NT2/D1 (cell line): ENCODE measurements at regions not wholly inside any gene's neighbourhood (a gene's known extent, or its start where the extent isn't known, plus 50 kb on each side); places are given as distances from the start of the nearest gene placed in this dataset.

ENCODE experiments used
- DNase-seq: peaks from one replicate; pipeline ENCODE4 v3.0.0-alpha.2; 2011; ENCODE audit warnings: low read depth, low spot score
- H3K27me3 ChIP-seq: 2 replicates; pipeline ENCODE4 v1.6.0; 2011; ENCODE audit warnings: mild to moderate bottlenecking; ENCODE audit not compliant: insufficient read length, insufficient read depth
- H3K36me3 ChIP-seq: 2 replicates; pipeline ENCODE4 v1.6.1; 2011; ENCODE audit warnings: mild to moderate bottlenecking, low read length, mixed read lengths; ENCODE audit not compliant: insufficient read depth, insufficient read length
- H3K4me1 ChIP-seq: 2 replicates; pipeline ENCODE4 v1.5.1; 2011; ENCODE audit not compliant: insufficient read depth, insufficient read length
- H3K4me3 ChIP-seq: 2 replicates; pipeline ENCODE4 v1.5.1; 2011; ENCODE audit warnings: low read depth; ENCODE audit not compliant: insufficient read length
- H3K9ac ChIP-seq: 2 replicates; pipeline ENCODE4 v1.6.0; 2011; ENCODE audit warnings: low read depth; ENCODE audit not compliant: insufficient read length
- H3K9me3 ChIP-seq: 2 replicates; pipeline ENCODE4 v1.5.1; 2011; ENCODE audit warnings: mild to moderate bottlenecking, low read length; ENCODE audit not compliant: insufficient read depth
- SUZ12 ChIP-seq: IDR thresholded peaks from 2 replicates; pipeline ENCODE4 v1.6.1; 2011; ENCODE audit not compliant: insufficient read length, insufficient read depth; ENCODE audit errors: extremely low read depth
- YY1 ChIP-seq: IDR thresholded peaks from 2 replicates; pipeline ENCODE4 v1.6.1; 2011; ENCODE audit not compliant: insufficient read length, insufficient read depth
- ZNF274 ChIP-seq: IDR thresholded peaks from 2 replicates; pipeline ENCODE4 v1.6.1; 2011; ENCODE audit warnings: mild to moderate bottlenecking, low read depth, low read length

DNA sequence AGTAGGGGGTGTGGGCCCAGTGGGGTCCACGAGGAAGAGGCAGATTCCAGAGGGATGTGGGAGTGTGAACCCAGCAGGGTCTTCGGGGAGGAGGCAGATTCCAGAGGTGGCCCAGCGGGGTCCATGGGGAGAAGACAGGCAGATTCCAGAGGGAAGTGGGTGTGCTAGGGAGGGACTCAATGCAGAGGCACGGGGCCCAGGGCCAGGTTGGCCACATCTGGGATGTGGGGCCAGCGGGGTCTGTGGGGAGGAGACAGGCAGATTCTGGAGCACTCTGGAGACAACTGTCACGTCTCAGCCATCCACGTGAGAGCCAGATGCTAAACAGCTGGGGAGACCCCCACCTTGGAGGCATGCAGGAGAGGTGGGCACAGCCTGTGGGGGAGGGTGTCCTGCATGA lies 582.6 kb downstream of the TBC1D22A start:
- no peaks in the 10 kb centered on the region for H3K36me3 ChIP-seq
- TF ChIP-seq SUZ12 (no peak), ZNF274 (no peak), YY1 (no peak)
- no peak overlapping the region for H3K9ac ChIP-seq
- H3K9me3 ChIP-seq: no peaks in the 10 kb centered on the region
- no peak for DNase-seq
- H3K4me1 ChIP-seq: no peaks in the 10 kb centered on the region
- no peak overlapping the region for H3K4me3 ChIP-seq
- peaks cover 3% of the 10 kb centered on the region for H3K27me3 ChIP-seq

DNA sequence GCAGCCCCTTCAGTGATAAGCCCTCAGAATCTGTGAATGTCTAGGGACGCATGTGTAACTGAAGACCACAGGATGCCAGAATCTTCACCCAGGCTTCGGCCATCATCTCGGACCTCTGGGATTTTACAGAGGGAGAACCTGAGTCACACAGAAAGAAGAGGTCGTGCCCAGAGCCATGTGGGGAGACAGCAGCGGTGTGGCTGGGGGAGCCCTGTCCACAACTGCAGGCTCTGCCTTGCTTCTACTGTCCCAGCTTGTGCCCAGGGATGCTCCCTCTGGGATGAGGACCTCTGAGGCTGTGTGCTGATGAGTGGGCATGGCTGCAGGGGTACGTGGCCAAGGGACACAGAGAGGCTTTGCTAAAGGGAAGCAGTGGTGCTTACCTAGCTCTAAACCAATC lies 582.0 kb downstream of the TBC1D22A start:
- no peak overlapping the region for H3K9ac ChIP-seq
- H3K36me3 ChIP-seq: no peaks in the 10 kb centered on the region
- no peaks in the 10 kb centered on the region for H3K9me3 ChIP-seq
- no peaks in the 10 kb centered on the region for H3K4me1 ChIP-seq
- DNase-seq: no peak
- no peak for TF ChIP-seq SUZ12
- no peak for TF ChIP-seq ZNF274
- no peak for TF ChIP-seq YY1
- H3K4me3 ChIP-seq: no peak overlapping the region
- peaks cover 3% of the 10 kb centered on the region for H3K27me3 ChIP-seq

DNA sequence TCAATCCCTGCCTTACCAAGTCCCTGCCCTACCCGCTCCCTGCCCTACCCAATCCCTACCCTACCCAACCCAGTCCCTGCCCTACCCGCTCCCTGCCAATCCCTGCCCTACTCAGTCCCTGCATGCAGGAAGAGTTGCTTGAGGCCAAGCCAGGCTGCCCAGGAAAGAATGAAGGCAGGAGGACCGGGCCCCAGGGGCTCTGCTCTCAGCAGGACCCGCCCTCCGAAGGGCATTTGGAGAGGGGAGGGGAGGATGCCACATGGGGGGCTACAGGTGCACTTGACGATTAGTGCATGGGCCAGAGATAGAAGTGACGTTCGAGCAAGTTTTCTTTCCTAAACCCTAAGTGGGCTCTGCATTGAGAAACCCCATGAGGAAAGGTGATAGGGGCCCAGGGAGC lies 581.2 kb downstream of the TBC1D22A start:
- H3K4me1 ChIP-seq: no peaks in the 10 kb centered on the region
- no peaks in the 10 kb centered on the region for H3K36me3 ChIP-seq
- no peak for TF ChIP-seq ZNF274
- no peak for TF ChIP-seq SUZ12
- no peak for TF ChIP-seq YY1
- no peak for DNase-seq
- no peaks in the 10 kb centered on the region for H3K9me3 ChIP-seq
- H3K4me3 ChIP-seq: no peak overlapping the region
- no peak overlapping the region for H3K9ac ChIP-seq
- peaks cover 3% of the 10 kb centered on the region for H3K27me3 ChIP-seq

DNA sequence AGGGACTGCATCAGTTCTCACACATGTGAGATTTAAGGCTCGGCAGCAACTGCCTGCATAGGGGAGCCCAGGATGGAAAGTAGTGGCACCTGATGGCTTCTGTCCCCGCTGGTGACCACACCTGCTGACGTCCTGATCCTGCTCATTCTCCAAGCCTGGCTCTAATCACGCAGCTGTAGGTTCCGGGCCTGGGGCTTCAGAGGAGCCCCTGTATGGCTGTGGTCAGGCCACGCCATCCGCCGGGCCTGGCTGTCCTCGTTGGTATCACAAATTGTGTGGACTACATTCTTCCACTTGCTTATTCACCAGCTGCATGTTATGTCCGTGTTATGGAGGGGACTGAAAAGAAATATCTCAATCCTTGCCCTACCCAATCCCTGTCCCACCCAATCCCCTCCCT lies 580.0 kb downstream of the TBC1D22A start:
- no peak for TF ChIP-seq ZNF274
- TF ChIP-seq SUZ12: no peak
- no peak for TF ChIP-seq YY1
- Histone ChIP-seq H3K9me3 (no peaks in the 10 kb centered on the region), H3K36me3 (no peaks in the 10 kb centered on the region), H3K4me1 (no peaks in the 10 kb centered on the region), H3K27me3 (peaks cover 3% of the 10 kb centered on the region), H3K4me3 (no peak overlapping the region), H3K9ac (no peak overlapping the region)
- no peak for DNase-seq

DNA sequence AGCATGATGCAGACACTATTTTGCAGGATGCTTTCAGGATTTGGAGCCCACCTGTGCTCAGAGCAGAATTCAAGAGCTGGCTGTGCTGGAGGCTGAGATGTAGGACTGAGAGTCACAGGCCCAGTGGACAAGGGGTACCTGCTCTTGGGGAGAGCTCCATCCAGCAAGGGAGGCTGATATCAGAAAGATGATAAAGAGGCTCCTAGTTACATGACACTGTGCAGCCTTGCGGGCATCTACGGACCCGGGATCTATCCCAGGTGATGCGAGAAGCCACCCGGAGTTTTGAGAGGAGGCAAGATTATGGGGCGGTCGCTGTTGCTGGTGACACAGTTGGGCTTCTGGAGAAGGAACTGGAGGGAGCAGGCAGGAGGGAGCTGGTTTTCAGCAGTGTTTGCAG lies 579.0 kb downstream of the TBC1D22A start:
- Histone ChIP-seq H3K36me3 (no peaks in the 10 kb centered on the region), H3K9ac (no peak overlapping the region), H3K4me1 (no peaks in the 10 kb centered on the region), H3K4me3 (no peak overlapping the region), H3K9me3 (no peaks in the 10 kb centered on the region), H3K27me3 (peaks cover 3% of the 10 kb centered on the region)
- no peak for TF ChIP-seq YY1
- DNase-seq: no peak

DNA sequence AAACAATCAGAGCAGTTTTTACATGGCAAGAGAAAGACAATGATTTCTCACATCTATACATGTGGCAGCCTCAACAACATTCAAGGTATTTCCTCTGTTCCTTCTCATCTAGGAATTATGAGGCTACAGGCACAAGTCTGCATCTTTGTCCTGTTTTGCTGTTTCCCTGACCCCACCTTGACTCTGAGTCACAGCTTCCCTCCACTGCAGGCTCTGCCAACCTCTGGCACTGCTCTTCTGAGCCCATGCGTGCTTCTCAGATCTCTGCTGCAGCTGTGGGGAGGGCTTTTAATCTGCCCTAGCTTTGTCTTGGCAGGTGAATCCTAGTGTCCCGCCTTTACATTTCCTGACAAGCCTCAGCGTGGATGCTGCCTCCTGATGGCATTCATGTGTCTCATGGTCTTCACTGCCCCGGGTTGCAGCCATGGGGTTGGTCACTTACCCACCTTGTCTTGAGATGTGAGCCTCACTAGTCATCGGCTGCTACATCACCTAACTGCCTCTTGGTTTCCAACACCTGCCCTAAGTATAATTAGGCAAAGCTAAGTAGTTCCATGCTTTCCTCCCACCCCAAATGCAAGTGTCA lies 578.5 kb downstream of the TBC1D22A start:
- H3K4me1 ChIP-seq: no peaks in the 10 kb centered on the region
- no peaks in the 10 kb centered on the region for H3K9me3 ChIP-seq
- TF ChIP-seq YY1 (no peak), SUZ12 (no peak), ZNF274 (no peak)
- H3K27me3 ChIP-seq: peaks cover 3% of the 10 kb centered on the region
- DNase-seq: no peak
- H3K4me3 ChIP-seq: no peak overlapping the region
- H3K36me3 ChIP-seq: no peaks in the 10 kb centered on the region
- no peak overlapping the region for H3K9ac ChIP-seq

DNA sequence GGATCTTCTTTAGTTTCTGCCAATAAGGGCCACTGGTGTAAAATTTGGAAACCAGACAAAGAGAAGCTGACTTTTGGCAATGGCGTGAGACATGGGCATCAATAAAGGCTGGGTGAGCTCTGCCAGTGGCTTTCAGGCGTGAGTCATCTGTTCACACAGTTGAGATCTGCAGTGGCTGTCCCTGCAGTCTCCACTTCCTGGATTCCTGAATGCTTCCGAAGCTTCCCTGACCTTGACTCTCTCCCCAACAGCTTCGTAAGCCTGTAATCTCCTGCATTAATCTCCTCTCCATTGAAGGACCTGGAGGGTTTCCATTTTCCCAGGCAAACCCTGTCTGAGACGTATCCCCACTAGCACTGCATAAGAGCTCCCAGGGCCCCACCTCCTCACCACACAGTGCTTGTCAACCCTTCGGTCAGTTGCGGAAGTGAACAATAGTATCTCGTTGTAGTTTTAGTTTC lies 574.7 kb downstream of the TBC1D22A start:
- no peak overlapping the region for H3K9ac ChIP-seq
- H3K36me3 ChIP-seq: no peaks in the 10 kb centered on the region
- H3K4me1 ChIP-seq: no peaks in the 10 kb centered on the region
- no peak overlapping the region for H3K4me3 ChIP-seq
- peaks cover 5% of the 10 kb centered on the region; the same call in 1 of the 2 replicates for H3K9me3 ChIP-seq
- TF ChIP-seq YY1 (no peak), SUZ12 (no peak), ZNF274 (no peak)
- peaks cover 3% of the 10 kb centered on the region for H3K27me3 ChIP-seq
- no peak for DNase-seq

DNA sequence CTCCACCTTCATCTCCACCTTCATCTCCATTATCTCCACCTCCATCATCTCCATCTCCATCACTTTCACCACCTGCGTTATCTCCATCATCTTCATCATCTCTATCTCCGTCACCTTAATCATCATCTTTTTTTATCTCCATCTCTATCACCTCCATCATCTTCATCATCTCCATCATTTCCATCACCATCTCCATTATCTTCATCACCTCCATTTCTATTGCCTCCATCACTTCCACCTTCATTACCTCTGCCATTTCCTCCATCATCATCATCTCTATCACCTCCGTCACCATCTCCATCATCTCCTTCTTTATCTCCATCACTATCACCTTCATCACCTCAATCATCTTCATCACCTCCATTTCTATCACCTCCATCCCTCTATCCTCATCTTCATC lies 573.5 kb downstream of the TBC1D22A start:
- Histone ChIP-seq H3K9me3 (peaks cover 5% of the 10 kb centered on the region; the same call in 1 of the 2 replicates), H3K36me3 (no peaks in the 10 kb centered on the region), H3K9ac (no peak overlapping the region), H3K4me3 (no peak overlapping the region), H3K27me3 (no peaks in the 10 kb centered on the region), H3K4me1 (no peaks in the 10 kb centered on the region)
- no peak for DNase-seq
- no peak for TF ChIP-seq YY1
- TF ChIP-seq SUZ12: no peak
- no peak for TF ChIP-seq ZNF274
